PC-9 (cell line): ENCODE measurements at regions not wholly inside any gene's neighbourhood (a gene's known extent, or its start where the extent isn't known, plus 50 kb on each side); places are given as distances from the start of the nearest gene placed in this dataset.

ENCODE experiments used
- BruUV-seq: library from RNA; stranded (reverse); fragments of 400-500 nt; replicated peaks from 2 replicates; lab custom pipeline; 2021; lab: Mats Ljungman, UMichigan
- CTCF ChIA-PET: fragments of 300-600 bp; sonication (Branson Sonifier 250); formaldehyde crosslinking; loops from one replicate; lab custom pipeline; 2022; ENCODE audit warnings: antibody characterized with exemption; lab: Charles Lee
- POLR2A ChIA-PET: fragments of 300-600 bp; sonication (Branson Sonifier 250); formaldehyde crosslinking; loops from one replicate; lab custom pipeline; 2022; ENCODE audit warnings: antibody characterized with exemption; ENCODE audit not compliant: unreplicated experiment; lab: Charles Lee
- DNase-seq, 2 experiments: peaks; one replicate each; pipeline versions ENCODE4 v3.0.0 to v3.0.0-alpha.2; 2015 to 2022; ENCODE audit warnings: mixed read lengths in 1 of 2
- H2AFZ ChIP-seq: fragments of 200-600 bp; sonication (generic); 2 replicates; pipeline ENCODE4 v1.8.1; 2017; ENCODE audit warnings: antibody characterized with exemption
- H3F3A ChIP-seq: fragments of 200-600 bp; sonication (generic); 2 replicates; pipeline ENCODE4 v1.8.1; 2017; ENCODE audit warnings: antibody characterized with exemption, mild to moderate bottlenecking, low read depth; ENCODE audit not compliant: insufficient read depth
- H3K27ac ChIP-seq: fragments of 200-600 bp; sonication (generic); 2 replicates; pipeline ENCODE4 v1.6.1; 2016; ENCODE audit warnings: mixed run types
- H3K27me3 ChIP-seq: fragments of 200-600 bp; sonication (generic); 2 replicates; pipeline ENCODE4 v1.6.1; 2016; ENCODE audit warnings: low read depth, mixed run types; ENCODE audit not compliant: insufficient read depth
- H3K36me3 ChIP-seq: fragments of 200-600 bp; sonication (generic); 2 replicates; pipeline ENCODE4 v1.6.1; 2016; ENCODE audit warnings: low read depth, mixed run types
- H3K4me1 ChIP-seq: fragments of 200-600 bp; sonication (generic); replicated peaks from 2 replicates; pipeline ENCODE4 v1.6.1; 2016; ENCODE audit warnings: mixed run types; ENCODE audit not compliant: insufficient read depth
- H3K4me2 ChIP-seq: fragments of 200-600 bp; sonication (generic); 2 replicates; pipeline ENCODE4 v1.6.1; 2017; ENCODE audit warnings: mixed run types
- H3K4me3 ChIP-seq: fragments of 200-600 bp; sonication (generic); 2 replicates; pipeline ENCODE4 v1.6.1; 2016; ENCODE audit warnings: mixed run types
- H3K79me2 ChIP-seq: fragments of 200-600 bp; sonication (generic); 2 replicates; pipeline ENCODE4 v1.6.1; 2017; ENCODE audit warnings: low read depth, mixed run types
- H3K9me2 ChIP-seq: fragments of 200-600 bp; sonication (generic); 2 replicates; pipeline ENCODE4 v1.8.1; 2017; ENCODE audit warnings: mild to moderate bottlenecking; ENCODE audit not compliant: insufficient read depth
- H3K9me3 ChIP-seq: fragments of 200-600 bp; sonication (generic); 2 replicates; pipeline ENCODE4 v1.8.1; 2016; ENCODE audit warnings: low read depth; ENCODE audit not compliant: insufficient read depth
- H4K20me1 ChIP-seq: fragments of 200-600 bp; sonication (generic); 2 replicates; pipeline ENCODE4 v1.8.1; 2017; ENCODE audit not compliant: insufficient read depth
- EZH2 ChIP-seq: fragments of 200-600 bp; sonication (generic); IDR thresholded peaks from 2 replicates; pipeline ENCODE4 v1.8.0; 2017; ENCODE audit warnings: antibody characterized with exemption, low read depth
- intact Hi-C: fragments of 100-400 bp; cut with micrococcal nuclease; formaldehyde crosslinking; loops from one replicate; pipeline ENCODE4 v1.10.0; 2022; ENCODE audit not compliant: unreplicated experiment
- TF ChIP-seq, protein P1 (sequence below): fragments of 200-600 bp; sonication (generic); conservative IDR thresholded peaks from 2 replicates; pipeline ENCODE4 v1.6.1; 2017; ENCODE audit warnings: mixed run types, antibody characterized with exemption, mild to moderate bottlenecking, moderate library complexity

DNA sequence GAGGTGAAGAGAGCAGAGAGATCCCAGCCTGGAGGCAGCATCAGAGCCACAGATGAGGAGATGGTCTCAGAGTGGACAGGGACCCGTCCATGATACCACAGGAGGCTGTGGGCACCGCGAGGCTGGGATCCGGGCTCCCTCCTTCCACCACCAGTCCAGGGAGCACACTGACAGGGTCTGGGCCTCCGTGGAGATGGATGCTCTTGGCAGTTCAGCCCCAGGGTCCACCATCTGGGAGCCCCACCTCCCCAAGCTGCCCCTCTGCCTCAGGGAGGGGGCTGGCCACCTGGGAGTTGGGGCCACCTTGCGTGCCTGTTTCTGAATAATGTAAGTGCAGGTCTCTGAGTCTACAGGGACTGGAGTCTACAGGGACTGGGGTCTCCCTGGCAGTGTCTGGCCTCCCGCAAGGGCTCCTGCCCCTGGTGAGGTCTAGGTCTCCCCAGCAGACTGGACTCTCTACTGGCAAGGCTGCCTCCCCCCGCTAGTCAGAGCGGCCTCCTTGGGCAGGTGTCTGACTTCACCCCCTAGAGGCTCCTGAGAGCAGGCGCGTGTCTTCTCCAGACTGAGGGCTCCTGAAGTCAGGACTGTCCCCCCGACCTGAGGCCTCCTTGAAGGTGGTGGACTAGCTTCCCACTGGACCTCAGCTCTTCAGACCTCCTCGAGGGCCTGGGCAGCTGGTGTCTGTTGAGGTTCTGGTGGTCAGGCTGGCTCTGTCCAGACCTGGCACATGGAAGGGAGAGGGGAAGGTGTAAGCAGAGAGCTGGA is 218.5 kb downstream of the PTPRU start:
- Histone ChIP-seq H3F3A (no peaks in the 10 kb centered on the region), H4K20me1 (no peaks in the 10 kb centered on the region), H3K27me3 (0 out of 2 replicates have a peak, but pooled peaks cover 12% of the 10 kb centered on the region), H2AFZ (no peak overlapping the region), H3K9me2 (no peaks in the 10 kb centered on the region), H3K9me3 (no peaks in the 10 kb centered on the region), H3K4me3 (no peak overlapping the region), H3K4me1 (no peaks in the 10 kb centered on the region), H3K4me2 (no peak overlapping the region), H3K36me3 (no peaks in the 10 kb centered on the region), H3K79me2 (no peaks in the 10 kb centered on the region), H3K27ac (no peak overlapping the region)
- intact Hi-C loops: no loop called here
- ChIA-PET CTCF (no interaction called here), POLR2A (no interaction called here)
- TF ChIP-seq, protein P1, sequence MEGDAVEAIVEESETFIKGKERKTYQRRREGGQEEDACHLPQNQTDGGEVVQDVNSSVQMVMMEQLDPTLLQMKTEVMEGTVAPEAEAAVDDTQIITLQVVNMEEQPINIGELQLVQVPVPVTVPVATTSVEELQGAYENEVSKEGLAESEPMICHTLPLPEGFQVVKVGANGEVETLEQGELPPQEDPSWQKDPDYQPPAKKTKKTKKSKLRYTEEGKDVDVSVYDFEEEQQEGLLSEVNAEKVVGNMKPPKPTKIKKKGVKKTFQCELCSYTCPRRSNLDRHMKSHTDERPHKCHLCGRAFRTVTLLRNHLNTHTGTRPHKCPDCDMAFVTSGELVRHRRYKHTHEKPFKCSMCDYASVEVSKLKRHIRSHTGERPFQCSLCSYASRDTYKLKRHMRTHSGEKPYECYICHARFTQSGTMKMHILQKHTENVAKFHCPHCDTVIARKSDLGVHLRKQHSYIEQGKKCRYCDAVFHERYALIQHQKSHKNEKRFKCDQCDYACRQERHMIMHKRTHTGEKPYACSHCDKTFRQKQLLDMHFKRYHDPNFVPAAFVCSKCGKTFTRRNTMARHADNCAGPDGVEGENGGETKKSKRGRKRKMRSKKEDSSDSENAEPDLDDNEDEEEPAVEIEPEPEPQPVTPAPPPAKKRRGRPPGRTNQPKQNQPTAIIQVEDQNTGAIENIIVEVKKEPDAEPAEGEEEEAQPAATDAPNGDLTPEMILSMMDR: no peak
- no peak for TF ChIP-seq EZH2
- DNase-seq: no peak
- BruUV-seq: no TSS peak

DNA sequence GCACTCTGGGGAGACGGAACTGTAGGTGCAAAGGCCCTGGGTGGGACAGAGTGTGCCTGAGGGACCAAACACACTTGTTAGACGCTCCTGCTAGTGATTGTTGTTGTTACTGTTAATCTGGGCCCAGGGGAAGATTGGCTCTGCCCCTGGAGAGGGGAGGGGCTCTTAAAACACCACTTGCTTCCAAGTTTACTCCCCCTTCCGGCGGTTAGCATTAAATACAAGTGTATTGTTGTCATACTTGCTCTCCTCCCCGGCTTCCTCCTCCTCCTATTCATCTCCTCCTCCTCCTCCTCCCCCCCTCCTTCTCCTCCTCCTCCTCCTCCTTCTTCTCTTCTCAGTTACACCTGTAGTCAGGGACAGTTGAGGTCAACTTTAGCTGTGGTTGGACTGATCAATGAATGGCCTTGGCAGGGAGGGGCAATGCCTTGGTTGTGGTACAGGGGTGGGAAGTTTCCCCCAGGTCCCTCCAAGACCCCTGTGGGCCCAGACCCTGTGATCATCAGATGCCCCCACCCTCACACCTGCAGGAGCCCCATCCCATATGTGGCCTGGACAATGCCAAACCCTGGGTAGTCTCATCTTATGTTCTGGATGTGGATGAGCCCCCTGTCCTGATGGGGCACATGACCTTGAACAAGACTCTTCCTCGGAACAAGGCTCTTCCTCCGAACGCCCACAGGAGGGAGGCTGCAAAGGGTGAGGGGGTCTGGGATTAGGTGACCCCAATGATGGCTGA is 217.3 kb downstream of the PTPRU start:
- no peak overlapping the region for H3K4me2 ChIP-seq
- no peaks in the 10 kb centered on the region for H3F3A ChIP-seq
- no peak overlapping the region for H3K27ac ChIP-seq
- H4K20me1 ChIP-seq: no peaks in the 10 kb centered on the region
- H3K4me3 ChIP-seq: no peak overlapping the region
- TF ChIP-seq, protein P1: peak; percentile 47; the same call in 1 of the 2 replicates
- no peak for TF ChIP-seq EZH2
- ChIA-PET POLR2A (no interaction called here), CTCF (no interaction called here)
- H2AFZ ChIP-seq: no peak overlapping the region
- intact Hi-C loops: no loop called here
- H3K27me3 ChIP-seq: peaks cover 9% of the 10 kb centered on the region; the same call in 1 of the 2 replicates
- no peaks in the 10 kb centered on the region for H3K79me2 ChIP-seq
- H3K9me3 ChIP-seq: no peaks in the 10 kb centered on the region
- no peaks in the 10 kb centered on the region for H3K9me2 ChIP-seq
- no peaks in the 10 kb centered on the region for H3K4me1 ChIP-seq
- BruUV-seq: no TSS peak
- DNase-seq: peak; percentile 25 to 49
- H3K36me3 ChIP-seq: no peaks in the 10 kb centered on the region

DNA sequence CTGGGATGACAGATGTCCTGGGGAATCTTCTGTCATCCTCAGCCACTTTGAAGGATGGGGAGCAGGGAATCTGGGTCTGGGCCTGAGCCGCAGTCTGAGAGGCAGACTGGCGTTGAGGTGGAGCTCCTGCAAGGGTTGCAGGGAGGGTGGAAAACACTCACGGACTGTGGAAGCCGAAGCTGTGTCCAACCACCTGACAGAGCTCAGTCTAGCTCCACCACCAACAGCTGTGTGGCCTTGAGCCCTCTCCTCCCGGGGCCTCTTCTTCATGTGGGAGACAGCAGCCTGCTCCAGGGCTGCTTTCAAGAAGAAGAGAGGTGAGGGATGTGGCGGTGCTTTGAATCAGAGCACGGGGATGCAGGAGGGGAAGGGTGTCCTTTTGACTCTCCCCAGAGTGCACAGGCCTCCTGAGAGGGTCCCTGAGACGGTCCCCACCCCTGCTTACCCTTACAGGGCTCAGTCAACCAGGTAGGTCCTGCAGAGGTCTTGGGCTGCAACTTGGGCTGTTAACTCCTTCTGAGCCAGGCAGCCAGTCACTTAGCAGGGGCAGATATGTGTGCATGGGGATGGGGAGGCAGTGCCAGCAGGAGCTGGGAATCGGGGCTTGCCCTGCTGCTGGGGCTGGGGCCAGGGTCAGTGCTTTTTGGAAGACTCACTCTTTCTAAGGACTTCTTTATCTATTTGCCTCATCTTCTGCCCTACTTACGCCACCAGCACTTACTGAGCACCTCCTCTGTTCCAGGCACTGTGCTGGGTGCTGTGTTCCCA is 216.3 kb downstream of the PTPRU start:
- Histone ChIP-seq H3K79me2 (no peaks in the 10 kb centered on the region), H3K36me3 (no peaks in the 10 kb centered on the region), H3K27me3 (peaks cover 6% of the 10 kb centered on the region; the same call in 1 of the 2 replicates), H3K9me3 (no peaks in the 10 kb centered on the region), H3K27ac (no peak overlapping the region), H4K20me1 (no peaks in the 10 kb centered on the region), H3K4me1 (no peaks in the 10 kb centered on the region), H3K4me3 (no peak overlapping the region), H3F3A (no peaks in the 10 kb centered on the region), H3K9me2 (no peaks in the 10 kb centered on the region), H3K4me2 (no peak overlapping the region), H2AFZ (no peak overlapping the region)
- TF ChIP-seq, protein P1: no peak
- TF ChIP-seq EZH2: no peak
- no TSS peak for BruUV-seq
- POLR2A ChIA-PET: no interaction called here
- DNase-seq: no peak
- CTCF ChIA-PET: no interaction called here
- intact Hi-C loops: no loop called here
